H9 (cell line): ENCODE measurements at regions not wholly inside any gene's neighbourhood (a gene's known extent, or its start where the extent isn't known, plus 50 kb on each side); places are given as distances from the start of the nearest gene placed in this dataset.
A peak's percentile ranks its signal among the peaks of the same experiment; 100 is the strongest.

Experiments
- DNase-seq: peaks from one replicate; pipeline ENCODE4 v3.0.0-alpha.2; 2017
- H2AFZ ChIP-seq: one replicate; pipeline ENCODE4 v1.6.1; 2013; ENCODE audit warnings: mild to moderate bottlenecking, low read length, control low read depth, moderate library complexity
- H2AK5ac ChIP-seq: 2 replicates; pipeline ENCODE4 v1.6.1; 2013; ENCODE audit warnings: low read length, control low read depth, mixed read lengths; ENCODE audit not compliant: insufficient read length
- H2BK120ac ChIP-seq: one replicate; pipeline ENCODE4 v1.6.1; 2013; ENCODE audit warnings: low read depth, mild to moderate bottlenecking, low read length, control low read depth, inconsistent platforms; ENCODE audit not compliant: poor library complexity, severe bottlenecking
- H2BK12ac ChIP-seq: 2 replicates; pipeline ENCODE4 v1.6.1; 2013; ENCODE audit warnings: low read length, control low read depth, mixed read lengths, low read depth; ENCODE audit not compliant: insufficient read length
- H2BK15ac ChIP-seq: 2 replicates; pipeline ENCODE4 v1.6.1; 2013; ENCODE audit warnings: low read depth, low read length, control low read depth
- H2BK20ac ChIP-seq: one replicate; pipeline ENCODE4 v1.6.1; 2013; ENCODE audit warnings: low read depth, mild to moderate bottlenecking, low read length, control low read depth, inconsistent platforms; ENCODE audit not compliant: poor library complexity, severe bottlenecking
- H2BK5ac ChIP-seq: 2 replicates; pipeline ENCODE4 v1.6.1; 2013; ENCODE audit warnings: low read length, control low read depth, mixed read lengths; ENCODE audit not compliant: insufficient read length
- H3K14ac ChIP-seq: 2 replicates; pipeline ENCODE4 v1.6.1; 2013; ENCODE audit warnings: low read length, control low read depth; ENCODE audit not compliant: insufficient read depth
- H3K18ac ChIP-seq: 2 replicates; pipeline ENCODE4 v1.6.1; 2013; ENCODE audit warnings: low read depth, mild to moderate bottlenecking, mixed read lengths, low read length, control low read depth; ENCODE audit not compliant: insufficient read length
- H3K23ac ChIP-seq: 2 replicates; pipeline ENCODE4 v1.6.1; 2013; ENCODE audit warnings: low read length, control low read depth, mixed read lengths, low read depth; ENCODE audit not compliant: insufficient read length
- H3K23me2 ChIP-seq: 2 replicates; pipeline ENCODE4 v1.6.1; 2013; ENCODE audit warnings: low read depth, mild to moderate bottlenecking, mixed read lengths, low read length, control low read depth; ENCODE audit not compliant: insufficient read length, poor library complexity, severe bottlenecking
- H3K27ac ChIP-seq: 2 replicates; pipeline ENCODE4 v1.5.1; 2013; ENCODE audit warnings: low read length, control low read depth, mixed read lengths, low read depth; ENCODE audit not compliant: insufficient read length
- H3K27me3 ChIP-seq: 2 replicates; pipeline ENCODE4 v1.6.1; 2013; ENCODE audit warnings: low read length, control low read depth, inconsistent platforms; ENCODE audit not compliant: insufficient read depth
- H3K4ac ChIP-seq: 2 replicates; pipeline ENCODE4 v1.6.1; 2013; ENCODE audit warnings: low read depth, mild to moderate bottlenecking, control low read depth, inconsistent platforms, low read length, moderate library complexity
- H3K4me1 ChIP-seq: 2 replicates; pipeline ENCODE4 v1.6.1; 2013; ENCODE audit warnings: low read length, control low read depth, inconsistent platforms; ENCODE audit not compliant: insufficient read depth
- H3K4me2 ChIP-seq: 2 replicates; pipeline ENCODE4 v1.6.1; 2013; ENCODE audit warnings: low read length, control low read depth, mixed read lengths; ENCODE audit not compliant: insufficient read length, insufficient read depth
- H3K56ac ChIP-seq: 2 replicates; pipeline ENCODE4 v1.6.1; 2013; ENCODE audit warnings: low read depth, mild to moderate bottlenecking, mixed read lengths, low read length, control low read depth; ENCODE audit not compliant: insufficient read length
- H3K79me1 ChIP-seq: 2 replicates; pipeline ENCODE4 v1.6.1; 2013; ENCODE audit warnings: low read depth, mild to moderate bottlenecking, moderate library complexity, low read length, control low read depth, inconsistent platforms; ENCODE audit not compliant: insufficient read depth, poor library complexity, severe bottlenecking
- H3K79me2 ChIP-seq: 2 replicates; pipeline ENCODE4 v1.6.1; 2013; ENCODE audit warnings: low read length, control low read depth, inconsistent platforms; ENCODE audit not compliant: insufficient read depth
- H3K9ac ChIP-seq: 2 replicates; pipeline ENCODE4 v1.6.1; 2013; ENCODE audit warnings: low read length, control low read depth, mixed read lengths; ENCODE audit not compliant: insufficient read length; ENCODE audit errors: extremely low read depth
- H3K9me3 ChIP-seq: one replicate; pipeline ENCODE4 v1.6.1; 2013; ENCODE audit warnings: low read depth, low read length, inconsistent platforms; ENCODE audit not compliant: control insufficient read depth
- H3T11ph ChIP-seq: one replicate; pipeline ENCODE4 v1.6.1; 2013; ENCODE audit warnings: mild to moderate bottlenecking, low read length, control low read depth, inconsistent platforms
- H4K20me1 ChIP-seq: one replicate; pipeline ENCODE4 v1.6.1; 2013; ENCODE audit not compliant: control insufficient read depth, insufficient read length, insufficient read depth
- H4K5ac ChIP-seq: 2 replicates; pipeline ENCODE4 v1.6.1; 2013; ENCODE audit warnings: low read depth, mild to moderate bottlenecking, mixed read lengths, low read length, control low read depth; ENCODE audit not compliant: insufficient read length
- H4K8ac ChIP-seq: replicated peaks from 2 replicates; pipeline ENCODE4 v1.6.1; 2013; ENCODE audit warnings: low read length, control low read depth, mixed read lengths, low read depth; ENCODE audit not compliant: insufficient read length
- H4K91ac ChIP-seq: 2 replicates; pipeline ENCODE4 v1.6.1; 2013; ENCODE audit warnings: low read depth, mild to moderate bottlenecking, moderate library complexity, mixed read lengths, low read length, control low read depth; ENCODE audit not compliant: insufficient read length
- H3K27ac Mint-ChIP-seq, 3 experiments: 2 replicates in 2 of 3; 3 replicates in 1 of 3; pipeline ENCODE4 v1.8.0; 2020 to 2021; ENCODE audit warnings: mixed read lengths in 3 of 3, mild to moderate bottlenecking in 1 of 3, moderate library complexity in 1 of 3
- H3K27me3 Mint-ChIP-seq: 2 replicates; pipeline ENCODE4 v1.8.0; 2021; ENCODE audit warnings: low read depth, mild to moderate bottlenecking, moderate library complexity, mixed read lengths
- H3K36me3 Mint-ChIP-seq, 3 experiments: 2 replicates in 2 of 3; 3 replicates in 1 of 3; pipeline ENCODE4 v1.8.0; 2020 to 2021; ENCODE audit warnings: low read depth in 3 of 3, mixed read lengths in 3 of 3; ENCODE audit not compliant: insufficient read depth in 1 of 3
- H3K4me1 Mint-ChIP-seq, 2 experiments: 2 replicates each; pipeline ENCODE4 v1.8.0; 2020; ENCODE audit warnings: mixed read lengths in 2 of 2
- H3K4me3 Mint-ChIP-seq, 2 experiments: 2 replicates in 1 of 2; 3 replicates in 1 of 2; pipeline ENCODE4 v1.8.0; 2020 to 2021; ENCODE audit warnings: mild to moderate bottlenecking in 2 of 2, mixed read lengths in 2 of 2, moderate library complexity in 1 of 2
- H3K9me3 Mint-ChIP-seq, 2 experiments: 2 replicates in 1 of 2; 3 replicates in 1 of 2; pipeline ENCODE4 v1.8.0; 2020; ENCODE audit warnings: mild to moderate bottlenecking in 2 of 2, mixed read lengths in 2 of 2, moderate library complexity in 1 of 2
- CTCF ChIP-seq: fragments of 200-600 bp; sonication (generic); conservative IDR thresholded peaks from 3 replicates; pipeline ENCODE4 v1.8.0; 2021; ENCODE audit warnings: antibody characterized with exemption, mild to moderate bottlenecking
- WGBS: extraction: QIAGEN DNeasy Blood & Tissue Kit; methylation state at CpG from one replicate; pipeline ENCODE4 v1.1.7; 2013; ENCODE audit warnings: missing lambda C conversion rate, low lambda C conversion rate, mixed read lengths; ENCODE audit not compliant: insufficient read length; ENCODE audit errors: extremely low coverage; 5-methylcytosine and 5-hydroxymethylcytosine counted together

- Histone ChIP-seq H4K20me1 (no peaks in the 10 kb centered on the region), H2BK5ac (no peak overlapping the region), H2BK20ac (no peak overlapping the region), H3K23me2 (no peaks in the 10 kb centered on the region), H3K14ac (no peak overlapping the region), H4K8ac (no peak overlapping the region), H3K9me3 (peaks cover 20% of the 10 kb centered on the region), H4K91ac (no peak overlapping the region), H4K5ac (no peak overlapping the region), H3K79me2 (no peaks in the 10 kb centered on the region), H3K4me2 (no peak overlapping the region), H3K56ac (no peak overlapping the region), H3K4me1 (peaks cover 5% of the 10 kb centered on the region; the same call in 1 of the 2 replicates), H3T11ph (no peak overlapping the region), H2BK15ac (no peak overlapping the region), H2BK120ac (no peak overlapping the region), H3K18ac (no peak overlapping the region), H3K9ac (no peak overlapping the region), H3K4ac (no peak overlapping the region), H3K23ac (no peak overlapping the region), H3K27me3 (no peaks in the 10 kb centered on the region), H2BK12ac (no peak overlapping the region), H3K79me1 (no peaks in the 10 kb centered on the region), H3K27ac (peak overlapping the region; percentile 94), H2AK5ac (no peak overlapping the region), H2AFZ (no peak overlapping the region)
- no CpG with 5 or more reads among the region's 2 CpGs for WGBS
- no peaks in the 10 kb centered on the region for H3K27me3 Mint-ChIP-seq
- no peak for TF ChIP-seq CTCF
- H3K9me3 Mint-ChIP-seq: peaks cover 15 to 33% of the 10 kb centered on the region in 2 experiments
- peak overlapping the region; percentile 87 to 97 (median 97) for H3K27ac Mint-ChIP-seq
- DNase-seq: peak; percentile 61
- peaks cover 60 to 62% of the 10 kb centered on the region in 2 experiments for H3K4me1 Mint-ChIP-seq
- H3K4me3 Mint-ChIP-seq: peak overlapping the region in 1 of 2 experiments; percentile 4; a peak in 1 of 5 replicates
- H3K36me3 Mint-ChIP-seq: peaks cover 24 to 34% (median 25%) of the 10 kb centered on the region in 3 experiments
Measured at GRCh38 chr3:106830334-106830733, 546.9 kb upstream of the CCDC54 start.
